Ovary (tissue), 7 donors: ENCODE measurements at regions not wholly inside any gene's neighbourhood (a gene's known extent, or its start where the extent isn't known, plus 50 kb on each side); places are given as distances from the start of the nearest gene placed in this dataset. TPM values are rescaled to one million over a fixed set of nuclear protein-coding genes. Genes with fewer than 3 reads are reported as not detected.

Experiments
- DNase-seq, 5 donors: peaks; one replicate each; pipeline ENCODE4 v3.0.0-alpha.2; 2019 to 2020
- H3K27ac ChIP-seq, 2 donors: fragments of 200-600 bp; one replicate each; pipeline versions ENCODE4 v1.5.1 to v1.8.0; 2019 to 2022
- H3K27me3 ChIP-seq: fragments of 200-600 bp; one replicate; pipeline ENCODE4 v1.8.0; 2022
- H3K36me3 ChIP-seq: fragments of 200-600 bp; sonication (generic); one replicate; pipeline ENCODE4 v1.5.1; 2019
- H3K4me1 ChIP-seq: one replicate; pipeline ENCODE4 v1.8.1; 2013; ENCODE audit warnings: mild to moderate bottlenecking, moderate library complexity; ENCODE audit not compliant: insufficient read depth
- H3K4me3 ChIP-seq: fragments of 200-600 bp; sonication (generic); one replicate; pipeline ENCODE4 v1.5.1; 2017
- H3K9me3 ChIP-seq, 2 donors: fragments of 200-600 bp in 1 of 2; sonication (generic) in 1 of 2; one replicate each; pipeline versions ENCODE4 v1.5.1 to v1.8.1; 2013 to 2019; ENCODE audit warnings: mild to moderate bottlenecking in 1 of 2, moderate library complexity in 1 of 2
- CTCF ChIP-seq, 3 donors: fragments of 450-650 bp in 2 of 3; fragments of 200-600 bp in 1 of 3; IDR thresholded peaks; one replicate each; pipeline versions ENCODE4 v1.5.1 to v1.8.0; 2016 to 2022; ENCODE audit warnings: antibody characterized with exemption in 3 of 3, mild to moderate bottlenecking in 1 of 3
- EP300 ChIP-seq: sonication (generic); formaldehyde crosslinking; IDR thresholded peaks from one replicate; pipeline ENCODE4 v1.6.1; 2017; ENCODE audit warnings: antibody characterized with exemption
- POLR2A ChIP-seq: fragments of 450-650 bp; IDR thresholded peaks from one replicate; pipeline ENCODE4 v1.6.1; 2017; ENCODE audit warnings: antibody characterized with exemption, mild to moderate bottlenecking, moderate library complexity
- WGBS, 3 donors: extraction: QIAGEN DNeasy Blood & Tissue Kit in 1 of 3; methylation state at CpG; one replicate each; pipeline versions ENCODE4 v1.1.5 to v1.1.7; 2013 to 2017; 5-methylcytosine and 5-hydroxymethylcytosine counted together
- intact Hi-C, 4 donors: fragments of 100-400 bp; cut with DNase I; formaldehyde crosslinking; loops; one replicate each; pipeline versions ENCODE4 v1.11.0 to v1.15.1; 2022 to 2023
- small RNA-seq: library from RNA; depleted of rRNA; stranded (forward); fragments of <200 nt; gene quantifications from one replicate; pipeline ENCODE3, GENCODE V24; 2016
- donor health status: DM: no; HTN: no; CAD: no; lungs with moderate emphysema.
- donor health status: DM: no; HTN: no; CAD: no.
- donor health status: Bipolar disorder and iron deficiency.
- donor health status: DM: no; HTN: no; CAD: no.
- donor health status: DM: yes; HTN: yes; CAD: no.

- DNase-seq = no peak
- intact Hi-C loops = no loop called here
- H3K4me3 ChIP-seq = no peak overlapping the region
- TF ChIP-seq EP300 = no peak
- no peak for TF ChIP-seq POLR2A
- TF ChIP-seq CTCF (IDR thresholded peaks at IDR 0.05) = no peak
- no peaks in the 10 kb centered on the region for H3K27me3 ChIP-seq
- no peaks in the 10 kb centered on the region for H3K4me1 ChIP-seq
- H3K9me3 ChIP-seq = no peaks in the 10 kb centered on the region
- H3K27ac ChIP-seq = no peak overlapping the region
- WGBS, 3 donors = 92 to 97% (median 93%) methylated on average over 2 of the region's 2 CpGs
- no peaks in the 10 kb centered on the region for H3K36me3 ChIP-seq
Observed at GRCh38 chr4:151618858-151619257, 141.9 kb downstream of the GATB start.

- Histone ChIP-seq H3K36me3 (no peaks in the 10 kb centered on the region), H3K4me1 (peaks cover 3% of the 10 kb centered on the region), H3K27ac (no peak overlapping the region), H3K9me3 (no peaks in the 10 kb centered on the region), H3K4me3 (no peak overlapping the region), H3K27me3 (no peaks in the 10 kb centered on the region)
- no peak for DNase-seq
- no peak for TF ChIP-seq POLR2A
- no peak for TF ChIP-seq EP300
- TF ChIP-seq CTCF (IDR thresholded peaks at IDR 0.05) = no peak
- intact Hi-C loops = no loop called here
Observed at GRCh38 chr4:151620066-151620465, 140.7 kb downstream of the GATB start.

Small RNAs in the stretch of these regions (small RNA-seq; reads per million reads assigned to genes)
- not detected for gene RN7SKP35
